ENCODE measurements at regions not wholly inside any gene's neighbourhood (a gene's known extent, or its start where the extent isn't known, plus 50 kb on each side); places are given as distances from the start of the nearest gene placed in this dataset.

DNA sequence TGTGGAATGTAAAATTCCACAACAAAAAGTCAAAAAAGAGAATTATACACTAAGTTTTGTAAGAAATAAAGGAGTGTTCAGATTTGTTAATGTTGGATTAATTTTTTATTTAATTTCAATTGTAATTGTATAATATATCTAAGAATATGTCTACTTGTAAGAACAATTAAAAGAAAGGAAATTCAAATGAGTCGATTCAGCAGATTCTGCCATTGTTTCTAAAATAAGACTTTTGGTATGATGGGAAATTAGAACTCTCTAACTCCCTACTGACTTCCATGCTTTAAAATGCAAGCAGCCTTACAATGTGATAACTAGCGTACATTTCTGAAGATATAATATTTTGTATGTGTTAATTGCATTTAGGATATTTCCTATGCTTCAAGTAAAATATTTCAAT, 395.9 kb upstream of the ZNF717 start:
- Histone ChIP-seq H3K9me3 (no peaks in the 10 kb centered on the region), H3K4me1 (ENCODE audit: control insufficient read depth in 1 of 2, low read depth in 2 of 2) (no peaks in the 10 kb centered on the region), H3K4me3 (no peak overlapping the region), H3K36me3 (no peaks in the 10 kb centered on the region), H3K27ac (no peak overlapping the region), H3K27me3 (replicated peaks; ENCODE audit: insufficient read depth) (no peaks in the 10 kb centered on the region)
- TF ChIP-seq, protein P1, sequence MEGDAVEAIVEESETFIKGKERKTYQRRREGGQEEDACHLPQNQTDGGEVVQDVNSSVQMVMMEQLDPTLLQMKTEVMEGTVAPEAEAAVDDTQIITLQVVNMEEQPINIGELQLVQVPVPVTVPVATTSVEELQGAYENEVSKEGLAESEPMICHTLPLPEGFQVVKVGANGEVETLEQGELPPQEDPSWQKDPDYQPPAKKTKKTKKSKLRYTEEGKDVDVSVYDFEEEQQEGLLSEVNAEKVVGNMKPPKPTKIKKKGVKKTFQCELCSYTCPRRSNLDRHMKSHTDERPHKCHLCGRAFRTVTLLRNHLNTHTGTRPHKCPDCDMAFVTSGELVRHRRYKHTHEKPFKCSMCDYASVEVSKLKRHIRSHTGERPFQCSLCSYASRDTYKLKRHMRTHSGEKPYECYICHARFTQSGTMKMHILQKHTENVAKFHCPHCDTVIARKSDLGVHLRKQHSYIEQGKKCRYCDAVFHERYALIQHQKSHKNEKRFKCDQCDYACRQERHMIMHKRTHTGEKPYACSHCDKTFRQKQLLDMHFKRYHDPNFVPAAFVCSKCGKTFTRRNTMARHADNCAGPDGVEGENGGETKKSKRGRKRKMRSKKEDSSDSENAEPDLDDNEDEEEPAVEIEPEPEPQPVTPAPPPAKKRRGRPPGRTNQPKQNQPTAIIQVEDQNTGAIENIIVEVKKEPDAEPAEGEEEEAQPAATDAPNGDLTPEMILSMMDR (IDR thresholded peaks at IDR 0.05): no peak
- no peak for DNase-seq (ENCODE audit: low spot score)
- ATAC-seq (ENCODE audit: insufficient number of reproducible peaks, low FRiP score, low read depth): no peak

DNA sequence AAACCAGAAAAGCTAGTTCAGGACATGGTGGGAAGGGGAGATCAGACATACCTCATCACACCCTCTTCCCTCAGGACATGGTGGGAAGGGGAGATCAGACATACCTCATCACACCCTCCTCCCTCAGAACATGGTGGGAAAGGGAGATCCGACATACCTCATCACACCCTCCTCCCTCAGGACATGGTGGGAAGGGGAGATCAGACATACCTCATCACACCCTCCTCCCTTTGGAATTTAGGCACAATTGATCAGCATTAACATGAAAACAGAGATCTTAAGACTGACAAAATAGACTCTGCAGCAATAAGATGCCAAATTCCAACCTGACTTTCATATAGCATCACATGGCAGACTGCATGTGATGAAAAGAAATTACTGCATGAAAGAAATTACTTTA, 412.7 kb upstream of the ZNF717 start:
- Histone ChIP-seq H3K27ac (no peak overlapping the region), H3K4me1 (ENCODE audit: control insufficient read depth in 1 of 2, low read depth in 2 of 2) (no peaks in the 10 kb centered on the region), H3K36me3 (no peaks in the 10 kb centered on the region), H3K9me3 (no peaks in the 10 kb centered on the region), H3K4me3 (no peak overlapping the region), H3K27me3 (replicated peaks; ENCODE audit: insufficient read depth) (no peaks in the 10 kb centered on the region)
- DNase-seq (ENCODE audit: low spot score) (no peak), ATAC-seq (ENCODE audit: insufficient number of reproducible peaks, low FRiP score, low read depth) (no peak)
- TF ChIP-seq, protein P1 (IDR thresholded peaks at IDR 0.05): no peak

DNA sequence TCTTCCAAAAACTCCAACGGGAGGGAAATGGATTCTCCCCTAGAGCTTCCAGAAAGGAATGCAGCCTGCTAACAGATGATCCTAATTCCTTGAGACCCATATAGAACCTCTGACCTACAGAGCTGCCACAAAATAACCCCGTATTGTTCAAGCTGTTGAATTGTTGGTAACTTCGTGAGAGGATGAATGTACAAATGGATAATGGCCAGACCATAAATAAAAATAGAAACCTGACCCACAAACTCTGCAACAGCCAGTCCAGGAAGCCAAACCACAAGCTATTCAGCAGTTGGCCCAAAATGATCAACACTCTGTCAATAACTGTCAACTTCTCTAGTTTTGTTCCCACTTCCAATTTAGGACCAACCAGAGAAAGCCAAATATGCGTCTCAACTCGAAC, 414.0 kb upstream of the ZNF717 start:
- Histone ChIP-seq H3K4me1 (ENCODE audit: control insufficient read depth in 1 of 2, low read depth in 2 of 2) (no peaks in the 10 kb centered on the region), H3K36me3 (no peaks in the 10 kb centered on the region), H3K4me3 (no peak overlapping the region), H3K27me3 (replicated peaks; ENCODE audit: insufficient read depth) (no peaks in the 10 kb centered on the region), H3K9me3 (no peaks in the 10 kb centered on the region), H3K27ac (no peak overlapping the region)
- DNase-seq (ENCODE audit: low spot score) (no peak), ATAC-seq (ENCODE audit: insufficient number of reproducible peaks, low FRiP score, low read depth) (no peak)
- TF ChIP-seq, protein P1 (IDR thresholded peaks at IDR 0.05): no peak

DNA sequence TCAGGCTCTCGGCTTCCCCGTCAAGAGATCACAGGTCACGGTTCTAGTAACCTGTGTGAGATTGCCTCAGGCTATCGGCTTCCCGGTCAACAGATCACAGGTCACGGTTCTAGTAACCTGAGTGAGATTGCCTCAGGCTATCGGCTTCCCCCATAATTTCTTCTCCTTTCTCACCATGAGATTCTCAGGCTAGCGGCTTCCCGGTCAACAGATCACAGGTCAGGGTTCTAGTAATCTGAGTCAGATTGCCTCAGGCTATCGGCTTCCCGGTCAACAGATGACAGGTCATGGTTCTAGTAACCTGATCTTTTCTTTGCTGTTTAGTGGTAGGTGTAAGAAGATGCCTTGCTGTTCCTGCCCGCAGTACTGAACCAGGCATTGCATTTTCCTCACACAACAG, 418.2 kb upstream of the ZNF717 start:
- Histone ChIP-seq H3K4me3 (no peak overlapping the region), H3K4me1 (ENCODE audit: control insufficient read depth in 1 of 2, low read depth in 2 of 2) (no peaks in the 10 kb centered on the region), H3K27ac (no peak overlapping the region), H3K36me3 (no peaks in the 10 kb centered on the region), H3K27me3 (replicated peaks; ENCODE audit: insufficient read depth) (no peaks in the 10 kb centered on the region), H3K9me3 (no peaks in the 10 kb centered on the region)
- TF ChIP-seq, protein P1 (IDR thresholded peaks at IDR 0.05): no peak
- no peak for DNase-seq (ENCODE audit: low spot score)
- ATAC-seq (ENCODE audit: insufficient number of reproducible peaks, low FRiP score, low read depth): no peak

DNA sequence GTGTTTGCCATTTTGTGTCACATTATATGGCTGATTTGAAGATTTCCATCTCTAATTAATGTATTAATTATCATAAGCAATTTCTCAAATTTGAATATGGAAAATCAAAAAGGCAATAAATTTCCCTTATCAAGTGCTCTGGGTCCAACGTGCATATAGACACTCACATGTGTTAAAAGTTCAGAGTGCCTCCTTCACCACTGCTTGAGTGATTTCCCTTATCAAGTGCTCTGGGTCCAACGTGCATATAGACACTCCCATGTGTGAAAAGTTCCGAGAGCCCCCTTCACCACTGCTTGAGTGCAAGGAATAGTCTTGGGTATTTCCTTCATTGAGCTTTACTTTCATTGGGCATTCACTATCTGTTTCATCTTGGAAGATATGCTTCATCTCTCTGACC, 421.0 kb upstream of the ZNF717 start:
- ATAC-seq (ENCODE audit: insufficient number of reproducible peaks, low FRiP score, low read depth): no peak
- no peak for DNase-seq (ENCODE audit: low spot score)
- H3K4me3 ChIP-seq: no peak overlapping the region
- TF ChIP-seq, protein P1 (IDR thresholded peaks at IDR 0.05): no peak
- H3K36me3 ChIP-seq: no peaks in the 10 kb centered on the region
- no peaks in the 10 kb centered on the region for H3K27me3 ChIP-seq (replicated peaks; ENCODE audit: insufficient read depth)
- no peaks in the 10 kb centered on the region for H3K4me1 ChIP-seq (ENCODE audit: control insufficient read depth in 1 of 2, low read depth in 2 of 2)
- H3K27ac ChIP-seq: no peak overlapping the region
- no peaks in the 10 kb centered on the region for H3K9me3 ChIP-seq

Measured in thoracic aorta (tissue), 2 donors.